Cerebellar cortex (tissue), 1 donor: ENCODE measurements at regions not wholly inside any gene's neighbourhood (a gene's known extent, or its start where the extent isn't known, plus 50 kb on each side); places are given as distances from the start of the nearest gene placed in this dataset.
A peak's percentile ranks its signal among the peaks of the same experiment; 100 is the strongest.
"Not testable (repeated sequence)": the region's sequence is repeated elsewhere in the genome, so short reads cannot be mapped to it uniquely, and the experiment has no call there.

Experiments used
- DNase-seq: peaks from one replicate; pipeline ENCODE4 v3.0.0-alpha.2; 2015; ENCODE audit warnings: low spot score

DNA sequence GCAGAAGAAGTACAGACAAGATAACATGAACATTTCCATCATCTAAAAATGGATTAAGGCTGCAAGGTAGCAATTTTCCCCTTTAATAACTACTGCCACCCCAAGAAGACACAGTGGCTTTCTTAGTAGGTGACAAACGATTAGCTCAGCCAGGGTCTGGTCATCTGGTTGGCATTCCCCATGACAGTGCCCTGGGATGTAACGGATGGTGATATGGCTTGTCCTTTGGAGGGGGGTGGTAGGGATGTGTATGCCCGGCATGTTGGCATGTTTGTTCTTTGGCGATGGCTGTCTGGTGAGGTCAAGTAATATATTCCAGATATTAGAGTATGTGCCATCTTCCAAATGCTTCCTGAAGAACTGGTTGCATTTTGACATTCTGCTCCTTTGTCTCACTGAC is 135.6 kb upstream of the ZNF536 start:
- no peak for DNase-seq

GRCh38 chr19:30237140-30237539 is 135.0 kb upstream of the ZNF536 start:
- no peak for DNase-seq

DNA sequence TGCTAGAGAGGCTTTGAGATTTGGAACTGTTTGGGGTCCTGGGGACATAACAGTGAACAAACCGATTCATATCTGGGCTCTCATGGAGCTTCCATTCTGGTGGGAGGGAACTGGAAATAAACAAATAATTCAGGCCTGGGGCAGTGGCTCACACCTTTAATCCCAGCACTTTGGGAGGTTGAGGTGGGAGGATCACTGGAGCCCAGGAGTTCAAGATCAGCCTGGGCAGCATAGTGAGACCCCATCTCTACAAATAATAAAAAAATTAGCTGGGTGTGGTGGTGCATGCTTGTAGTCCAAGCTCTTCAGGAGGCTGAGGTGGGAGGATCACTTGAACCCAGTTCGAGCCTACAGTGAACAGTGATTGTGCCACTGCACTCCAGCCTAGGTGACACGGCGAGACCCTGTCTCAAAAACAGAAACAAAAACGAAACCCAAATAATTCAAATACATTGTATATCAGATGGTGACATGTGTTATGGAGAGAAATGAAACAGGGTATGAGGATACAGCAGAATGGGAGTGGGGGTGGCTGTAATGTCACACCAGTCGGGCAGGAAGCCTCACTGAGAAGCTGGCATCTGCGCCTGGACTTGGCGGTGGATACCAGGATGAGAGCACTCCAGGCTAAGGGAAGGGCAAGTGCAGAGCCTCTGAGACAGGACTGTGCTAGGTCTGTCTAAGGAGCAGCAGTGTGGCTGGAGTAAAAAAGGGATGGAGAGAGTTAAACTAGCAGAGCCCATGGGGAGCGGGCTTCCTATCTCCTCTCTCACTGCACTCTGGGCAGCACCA is 131.1 kb upstream of the ZNF536 start:
- DNase-seq, result peak; percentile 86

DNA sequence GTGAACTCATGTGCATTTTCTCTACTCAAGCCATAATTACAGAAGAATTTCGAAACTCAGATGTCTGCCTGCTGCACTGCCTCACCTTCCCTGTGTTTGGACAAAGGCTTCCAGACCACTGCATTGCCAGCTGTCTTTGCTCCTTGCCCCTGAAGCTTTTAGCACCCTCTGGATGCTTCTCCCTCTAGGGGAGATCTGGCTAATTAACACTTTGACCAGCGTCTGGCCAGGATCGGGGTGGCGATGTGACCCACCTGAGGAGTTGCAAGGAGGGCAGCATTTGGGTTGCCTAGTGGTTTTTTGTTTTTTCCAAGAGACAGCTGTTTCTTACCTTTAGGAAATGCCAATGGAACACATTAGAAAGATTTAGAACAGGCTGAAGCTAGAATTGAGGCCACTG is 127.7 kb upstream of the ZNF536 start:
- DNase-seq, result no peak

GRCh38 chr19:30245401-30246039 is 126.7 kb upstream of the ZNF536 start:
- no peak for DNase-seq

- DNase-seq, result no peak
These were observed 122.3 kb upstream of the ZNF536 start for GRCh38 chr19:30249911-30250310.

DNA sequence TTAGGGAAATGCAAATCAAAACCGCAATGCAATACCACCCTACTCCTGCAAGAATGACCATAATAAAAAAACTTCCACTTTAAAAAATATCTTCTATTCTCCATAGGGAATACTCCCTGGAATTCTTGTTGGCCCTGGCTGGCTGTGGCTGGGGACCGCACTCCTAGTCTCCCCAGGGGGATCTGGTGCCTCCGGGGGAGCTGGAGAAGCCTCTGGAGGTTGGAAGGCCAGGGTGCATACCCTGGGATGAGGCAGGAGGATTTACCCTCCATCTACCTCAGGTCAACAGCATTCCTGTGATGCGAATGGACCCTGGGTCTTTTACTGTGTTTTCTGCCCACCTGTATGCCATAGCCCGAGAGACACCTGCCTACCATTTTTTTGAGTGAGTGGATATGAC is 120.0 kb upstream of the ZNF536 start:
- DNase-seq, result no peak

DNA sequence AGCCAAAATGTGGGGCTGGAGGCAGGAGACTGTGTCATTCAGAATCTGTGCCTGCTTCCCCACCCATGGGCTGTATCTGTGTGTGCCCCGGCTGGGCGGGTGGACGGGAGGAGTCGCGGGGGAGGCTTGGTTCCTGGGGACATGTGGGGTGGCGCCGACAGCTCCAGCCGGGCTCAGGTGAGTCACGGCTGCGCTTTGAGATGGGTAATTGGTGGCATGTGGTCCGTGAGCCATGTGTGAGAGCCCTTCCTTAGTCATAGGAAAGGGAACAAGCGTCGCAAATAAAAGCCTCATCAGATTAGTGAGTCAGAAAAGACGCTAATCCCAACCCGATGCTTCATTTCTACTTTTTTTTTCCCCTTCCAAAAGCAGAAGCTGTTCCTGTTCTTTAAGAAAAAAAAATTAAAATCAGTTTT is 118.6 kb upstream of the ZNF536 start:
- no peak for DNase-seq

DNA sequence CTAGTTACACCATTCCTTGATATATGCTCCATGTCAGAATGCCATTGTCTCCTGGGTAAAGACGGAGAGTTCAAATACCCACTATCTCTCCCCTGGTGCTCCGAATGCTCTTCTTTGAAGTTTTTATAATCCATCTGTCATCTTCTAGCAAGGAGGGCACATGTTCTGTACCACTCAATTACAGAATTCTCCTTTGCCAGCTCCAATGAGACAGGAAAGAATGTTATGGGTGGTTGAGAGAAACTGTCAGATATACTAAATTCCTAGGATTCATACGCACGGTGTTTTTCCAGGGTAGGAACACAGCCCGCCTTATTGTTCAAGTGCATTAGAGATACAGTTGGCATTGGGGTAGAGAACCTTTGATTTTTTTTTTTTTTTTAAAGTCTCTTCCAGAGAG is 118.0 kb upstream of the ZNF536 start:
- DNase-seq, result no peak

DNA sequence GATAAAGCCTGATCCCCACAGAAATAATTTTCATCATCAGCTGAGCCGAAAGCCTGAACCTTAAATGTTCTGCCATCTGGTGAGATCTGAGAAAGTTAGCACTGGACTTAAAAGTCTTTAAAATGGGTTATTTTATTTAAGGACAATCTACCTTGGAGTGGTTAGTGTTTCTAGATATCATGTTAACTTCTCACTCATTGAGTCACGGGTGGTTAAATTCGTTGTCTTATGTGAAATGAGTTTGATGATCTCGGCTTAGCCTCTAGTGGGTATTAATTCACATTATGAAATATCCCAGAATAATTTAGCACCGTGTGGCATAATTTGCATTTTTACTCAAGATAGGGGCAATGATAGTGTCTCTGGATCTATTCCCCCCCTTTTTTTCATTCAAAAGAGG is 117.4 kb upstream of the ZNF536 start:
- no peak for DNase-seq

GRCh38 chr19:30255791-30256495 is 116.2 kb upstream of the ZNF536 start:
- DNase-seq, result no peak

GRCh38 chr19:30256496-30256850 is 115.7 kb upstream of the ZNF536 start:
- DNase-seq, result no peak

DNA sequence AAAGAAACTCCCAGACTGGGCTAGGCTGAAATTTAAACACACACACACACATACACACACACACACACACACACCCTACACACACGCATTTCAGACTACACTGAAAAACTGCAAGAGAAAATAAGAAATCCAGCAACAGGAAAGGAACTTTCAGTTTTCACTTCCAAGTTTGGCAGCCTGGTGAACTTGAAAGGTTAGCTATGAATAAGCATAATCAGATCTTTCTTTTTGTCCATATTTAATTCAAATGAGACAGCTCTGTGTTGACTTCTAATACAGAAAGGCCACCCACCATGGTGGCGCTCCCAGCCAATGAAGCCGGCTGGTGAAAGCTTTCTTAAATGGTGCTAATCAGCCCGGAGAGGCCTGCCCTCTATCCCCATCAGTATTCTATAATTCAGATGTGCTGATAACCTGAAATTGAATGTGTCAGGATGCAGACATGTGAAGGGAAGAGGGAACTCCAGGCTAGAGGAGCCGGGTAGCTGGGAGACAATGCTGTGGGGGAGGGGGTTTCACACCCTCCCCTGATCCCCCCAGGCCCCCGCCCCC is 108.3 kb upstream of the ZNF536 start:
- no peak for DNase-seq

- DNase-seq, result not testable (repeated sequence)
These were observed 106.3 kb upstream of the ZNF536 start for GRCh38 chr19:30265918-30266317.

DNA sequence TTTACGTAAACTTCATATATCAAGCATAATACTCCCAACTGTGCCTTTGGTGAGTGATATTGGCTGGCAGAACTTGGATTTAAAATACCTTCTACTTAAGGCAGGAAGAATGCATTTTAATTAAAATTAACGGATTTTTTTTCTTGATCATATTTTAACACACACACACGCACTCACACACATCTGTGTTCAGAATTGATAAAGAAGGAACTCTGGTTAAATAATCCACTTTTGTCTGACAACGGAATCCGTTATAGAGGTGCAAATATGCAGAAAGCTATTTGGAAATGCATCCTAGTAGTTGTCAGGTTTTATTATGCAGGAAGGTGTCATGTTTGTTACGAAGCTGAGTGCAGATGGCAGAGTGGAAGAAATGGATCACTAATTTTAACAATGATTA is 105.5 kb upstream of the ZNF536 start:
- no peak for DNase-seq

DNA sequence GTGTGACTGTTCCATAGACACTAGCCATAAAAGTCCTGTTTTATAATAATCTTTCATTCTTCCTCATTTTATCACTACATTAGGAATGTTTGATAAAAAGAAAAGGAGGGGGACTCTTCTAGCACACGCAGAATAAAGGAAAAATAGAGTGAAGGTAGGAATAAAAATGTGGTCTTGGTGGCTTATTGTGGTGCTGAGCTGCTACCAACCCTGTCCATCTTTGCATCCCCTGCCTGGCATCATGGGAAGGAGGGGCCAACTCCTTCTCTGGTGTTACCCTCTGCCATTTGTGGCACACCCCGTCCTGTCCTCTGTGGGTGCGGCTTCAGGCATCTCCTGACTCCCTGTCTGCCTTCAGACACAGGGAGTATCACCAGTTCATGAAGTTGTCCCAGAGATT is 104.9 kb upstream of the ZNF536 start:
- DNase-seq, result no peak

DNA sequence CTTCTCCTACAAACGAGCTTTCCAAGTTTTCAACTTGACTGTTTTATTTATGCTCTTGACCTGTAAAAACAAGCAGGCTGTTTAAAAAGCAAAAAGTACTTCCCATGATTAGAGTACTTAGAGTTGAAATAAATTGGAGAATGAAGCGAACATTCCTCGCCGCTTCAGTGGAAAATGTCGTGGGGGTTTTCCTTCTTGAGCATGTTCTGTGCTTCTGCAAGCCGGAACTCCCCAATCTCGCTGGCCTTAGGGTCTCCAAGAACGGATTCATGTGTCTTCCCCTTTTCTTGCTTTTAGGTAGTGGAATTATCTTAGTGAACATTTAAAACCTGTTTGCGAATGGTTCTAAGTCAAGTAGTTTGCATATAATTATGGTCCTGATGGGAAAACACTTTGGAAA is 103.6 kb upstream of the ZNF536 start:
- no peak for DNase-seq

DNA sequence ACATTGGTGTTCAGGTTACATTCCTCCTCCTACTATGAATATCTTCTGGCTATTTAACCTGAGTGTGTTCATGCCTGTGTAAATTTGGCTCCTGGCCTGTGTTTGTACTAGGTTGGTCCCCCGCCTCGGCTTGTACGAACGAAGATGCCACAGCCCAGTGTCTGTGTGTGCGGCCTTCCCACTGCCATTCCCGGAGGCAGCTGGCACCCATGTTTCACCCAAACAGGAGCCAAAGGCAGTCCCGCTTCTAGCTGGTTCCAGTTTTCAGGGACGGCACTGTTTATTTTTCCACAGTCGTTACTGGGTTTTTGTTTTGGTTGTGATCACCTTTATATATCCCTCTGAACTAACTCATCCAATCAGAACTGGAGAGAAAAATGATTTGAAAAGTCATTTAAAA is 102.5 kb upstream of the ZNF536 start:
- peak; percentile 33 for DNase-seq

GRCh38 chr19:30271816-30272215 is 100.4 kb upstream of the ZNF536 start:
- DNase-seq, result no peak

- no peak for DNase-seq
These were observed 99.6 kb upstream of the ZNF536 start for GRCh38 chr19:30272554-30272953.

- DNase-seq, result no peak
These were observed 99.0 kb upstream of the ZNF536 start for GRCh38 chr19:30273184-30273583.

- peak; percentile 31 for DNase-seq
These were observed 97.2 kb upstream of the ZNF536 start for GRCh38 chr19:30274987-30275386.
